K562 (cell line): ENCODE measurements at regions not wholly inside any gene's neighbourhood (a gene's known extent, or its start where the extent isn't known, plus 50 kb on each side); places are given as distances from the start of the nearest gene placed in this dataset.

ENCODE experiments used
- ASH1L ChIP-seq: fragments of 450-650 bp; IDR thresholded peaks from 2 replicates; pipeline ENCODE4 v1.6.1; 2018; ENCODE audit warnings: borderline replicate concordance, mild to moderate bottlenecking, low read depth; ENCODE audit not compliant: partially characterized antibody
- CEBPB ChIP-seq: fragments of 450-650 bp; IDR thresholded peaks from 2 replicates; pipeline ENCODE4 v1.6.1; 2016; ENCODE audit warnings: missing genetic modification characterization, missing compliant biosample characterization
- E2F8 ChIP-seq: fragments of 450-650 bp; IDR thresholded peaks from 2 replicates; pipeline ENCODE4 v1.7.1; 2018; ENCODE audit warnings: mild to moderate bottlenecking, low read depth; ENCODE audit not compliant: partially characterized antibody
- ELF2 ChIP-seq: fragments of 250-450 bp; sonication (Bioruptor Pico); IDR thresholded peaks from 2 replicates; pipeline ENCODE4 v1.5.0; 2021; ENCODE audit warnings: mild to moderate bottlenecking
- ELF4 ChIP-seq: fragments of 450-650 bp; formaldehyde crosslinking; IDR thresholded peaks from 2 replicates; pipeline ENCODE4 v1.4.0; 2022; ENCODE audit warnings: missing genetic modification characterization
- GABPA ChIP-seq: fragments of 200-800 bp; sonication (Bioruptor generic); conservative IDR thresholded peaks from 2 replicates; pipeline ENCODE4 v1.6.1; 2016; ENCODE audit warnings: low read depth, missing genetic modification characterization, missing compliant biosample characterization
- GTF2E2 ChIP-seq: fragments of 200-800 bp; sonication (Bioruptor generic); IDR thresholded peaks from 2 replicates; pipeline ENCODE4 v1.6.1; 2016; ENCODE audit warnings: missing genetic modification characterization, missing compliant biosample characterization
- HCFC1 ChIP-seq: IDR thresholded peaks from 2 replicates; pipeline ENCODE4 v1.6.1; 2012; ENCODE audit warnings: low read depth, low read length, improper control_type of control experiment
- NR2C1 ChIP-seq, 2 experiments: fragments of 450-650 bp; IDR thresholded peaks; 2 replicates each; pipeline ENCODE4 v1.6.1; 2017; ENCODE audit warnings: mild to moderate bottlenecking in 2 of 2, antibody characterized with exemption in 1 of 2, inconsistent platforms in 1 of 2, missing compliant biosample characterization in 1 of 2, missing genetic modification characterization in 1 of 2
- NR2C2 ChIP-seq, 2 experiments: fragments of 200-800 bp in 1 of 2; sonication (Bioruptor generic) in 1 of 2; sonication (generic) in 1 of 2; formaldehyde crosslinking in 1 of 2; IDR thresholded peaks; 2 replicates each; pipeline versions ENCODE4 v1.6.1 to v1.8.0; 2016 to 2022; ENCODE audit warnings: mild to moderate bottlenecking in 1 of 2, missing compliant biosample characterization in 1 of 2, missing genetic modification characterization in 1 of 2, missing genetic modification reagents in 1 of 2
- PHF20 ChIP-seq: fragments of 450-650 bp; IDR thresholded peaks from 2 replicates; pipeline ENCODE4 v1.6.1; 2018; ENCODE audit not compliant: partially characterized antibody
- SIX5 ChIP-seq, 2 experiments: IDR thresholded peaks; 2 replicates each; pipeline ENCODE4 v1.6.1; 2011; ENCODE audit warnings: low read length in 2 of 2, borderline replicate concordance in 1 of 2, low read depth in 1 of 2, mild to moderate bottlenecking in 1 of 2, moderate library complexity in 1 of 2; ENCODE audit not compliant: insufficient read depth in 1 of 2
- SP1 ChIP-seq: sonication (generic); formaldehyde crosslinking; IDR thresholded peaks from 2 replicates; pipeline ENCODE4 v1.8.1; 2022; ENCODE audit warnings: mild to moderate bottlenecking, missing genetic modification reagents
- TRIM24 ChIP-seq, 2 experiments: fragments of 450-650 bp; IDR thresholded peaks; 2 replicates each; pipeline ENCODE4 v1.6.1; 2016
- ZNF431 ChIP-seq: sonication (generic); formaldehyde crosslinking; IDR thresholded peaks from 2 replicates; pipeline ENCODE4 v1.8.0; 2022; ENCODE audit warnings: mild to moderate bottlenecking, missing genetic modification reagents
- TF ChIP-seq, protein P1 (sequence below): sonication (generic); formaldehyde crosslinking; IDR thresholded peaks from 2 replicates; pipeline ENCODE4 v1.8.0; 2023; ENCODE audit warnings: mild to moderate bottlenecking, missing genetic modification reagents
- TF ChIP-seq, protein P2 (sequence below): sonication (generic); formaldehyde crosslinking; IDR thresholded peaks from 2 replicates; pipeline ENCODE4 v1.8.0; 2022; ENCODE audit warnings: mild to moderate bottlenecking, missing genetic modification reagents
- TF ChIP-seq, protein P3 (sequence below): fragments of 450-650 bp; IDR thresholded peaks from 2 replicates; pipeline ENCODE4 v1.6.1; 2016

DNA sequence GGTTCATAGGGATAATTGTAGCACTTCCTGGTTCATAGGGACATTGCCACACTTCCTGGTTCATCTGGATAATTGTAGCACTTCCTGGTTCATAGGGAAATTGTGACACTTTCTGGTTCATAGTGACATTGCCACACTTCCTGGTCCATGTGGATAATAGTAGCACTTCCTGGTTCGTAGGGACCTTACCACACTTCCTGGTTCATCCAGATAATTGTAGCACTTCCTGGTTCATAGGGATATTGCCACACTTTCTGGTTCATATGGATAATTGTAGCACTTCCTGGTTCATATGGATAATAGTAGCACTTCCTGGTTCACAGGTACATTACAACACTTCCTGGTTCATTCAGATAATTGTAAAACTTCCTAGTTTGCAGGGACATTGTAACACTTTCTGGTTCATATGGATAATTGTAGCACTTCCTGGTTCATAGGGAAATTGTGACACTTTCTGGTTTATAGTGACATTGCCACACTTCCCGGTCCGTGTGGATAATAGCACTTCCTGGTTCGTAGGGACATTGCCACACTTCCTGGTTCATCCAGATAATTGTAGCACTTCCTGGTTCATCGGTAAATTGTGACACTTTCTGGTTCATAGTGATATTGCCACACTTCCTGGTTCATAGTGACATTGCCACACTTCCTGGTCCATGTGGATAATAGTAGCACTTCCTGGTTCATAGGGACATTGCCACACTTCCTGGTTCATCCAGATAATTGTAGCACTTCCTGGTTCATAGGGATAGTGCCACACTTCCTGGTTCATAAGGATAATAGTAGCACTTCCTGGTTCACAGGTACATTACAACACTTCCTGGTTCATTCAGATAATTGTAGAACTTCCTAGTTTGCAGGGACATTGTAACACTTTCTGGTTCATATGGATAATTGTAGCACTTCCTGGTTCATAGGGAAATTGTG, 60.8 kb upstream of the CD99 start (continued):
- TF ChIP-seq, protein P1, sequence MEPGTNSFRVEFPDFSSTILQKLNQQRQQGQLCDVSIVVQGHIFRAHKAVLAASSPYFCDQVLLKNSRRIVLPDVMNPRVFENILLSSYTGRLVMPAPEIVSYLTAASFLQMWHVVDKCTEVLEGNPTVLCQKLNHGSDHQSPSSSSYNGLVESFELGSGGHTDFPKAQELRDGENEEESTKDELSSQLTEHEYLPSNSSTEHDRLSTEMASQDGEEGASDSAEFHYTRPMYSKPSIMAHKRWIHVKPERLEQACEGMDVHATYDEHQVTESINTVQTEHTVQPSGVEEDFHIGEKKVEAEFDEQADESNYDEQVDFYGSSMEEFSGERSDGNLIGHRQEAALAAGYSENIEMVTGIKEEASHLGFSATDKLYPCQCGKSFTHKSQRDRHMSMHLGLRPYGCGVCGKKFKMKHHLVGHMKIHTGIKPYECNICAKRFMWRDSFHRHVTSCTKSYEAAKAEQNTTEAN = 0 out of 2 replicates have a peak, but pooled peaks have one; percentile 58
- TF ChIP-seq ELF4 (peak; percentile 89), GABPA (tag) (peak; percentile 79), NR2C2 (CRISPR knock-in tag; IDR thresholded peaks at IDR 0.05) (peak; percentile 96), NR2C2 (tag; IDR thresholded peaks at IDR 0.05) (peak; percentile 81), SP1 (CRISPR knock-in tag) (0 out of 2 replicates have a peak, but pooled peaks have one; percentile 15), NR2C1 (IDR thresholded peaks at IDR 0.05) (peak; percentile 98), NR2C1 (tag; IDR thresholded peaks at IDR 0.05) (peak; percentile 99), GTF2E2 (tag) (peak; percentile 14; the same call in 1 of the 2 replicates), ASH1L (peak; percentile 74), ZNF431 (CRISPR knock-in tag) (0 out of 2 replicates have a peak, but pooled peaks have one; percentile 14), TRIM24 (IDR thresholded peaks at IDR 0.05) (0 out of 4 replicates have a peak, but pooled peaks of 1 of the 2 experiments have one; percentile 40), E2F8 (peak; percentile 98), CEBPB (tag) (peak; percentile 70), SIX5 (IDR thresholded peaks at IDR 0.05; ENCODE audit: borderline replicate concordance in 1 of 2, insufficient read depth in 1 of 2, low read depth in 1 of 2, low read length in 2 of 2) (peak; percentile 63 to 75), PHF20 (peak; percentile 79), ELF2 (CRISPR knock-in tag) (peak; percentile 90), HCFC1 (peak; percentile 82)
- TF ChIP-seq, protein P2, sequence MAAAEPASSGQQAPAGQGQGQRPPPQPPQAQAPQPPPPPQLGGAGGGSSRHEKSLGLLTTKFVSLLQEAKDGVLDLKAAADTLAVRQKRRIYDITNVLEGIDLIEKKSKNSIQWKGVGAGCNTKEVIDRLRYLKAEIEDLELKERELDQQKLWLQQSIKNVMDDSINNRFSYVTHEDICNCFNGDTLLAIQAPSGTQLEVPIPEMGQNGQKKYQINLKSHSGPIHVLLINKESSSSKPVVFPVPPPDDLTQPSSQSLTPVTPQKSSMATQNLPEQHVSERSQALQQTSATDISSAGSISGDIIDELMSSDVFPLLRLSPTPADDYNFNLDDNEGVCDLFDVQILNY (CRISPR knock-in tag) = peak; percentile 78; the same call in 1 of the 2 replicates
- TF ChIP-seq, protein P3, sequence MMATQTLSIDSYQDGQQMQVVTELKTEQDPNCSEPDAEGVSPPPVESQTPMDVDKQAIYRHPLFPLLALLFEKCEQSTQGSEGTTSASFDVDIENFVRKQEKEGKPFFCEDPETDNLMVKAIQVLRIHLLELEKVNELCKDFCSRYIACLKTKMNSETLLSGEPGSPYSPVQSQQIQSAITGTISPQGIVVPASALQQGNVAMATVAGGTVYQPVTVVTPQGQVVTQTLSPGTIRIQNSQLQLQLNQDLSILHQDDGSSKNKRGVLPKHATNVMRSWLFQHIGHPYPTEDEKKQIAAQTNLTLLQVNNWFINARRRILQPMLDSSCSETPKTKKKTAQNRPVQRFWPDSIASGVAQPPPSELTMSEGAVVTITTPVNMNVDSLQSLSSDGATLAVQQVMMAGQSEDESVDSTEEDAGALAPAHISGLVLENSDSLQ = peak; percentile 65
